ENCODE measurements at regions not wholly inside any gene's neighbourhood (a gene's known extent, or its start where the extent isn't known, plus 50 kb on each side); places are given as distances from the start of the nearest gene placed in this dataset.

DNA sequence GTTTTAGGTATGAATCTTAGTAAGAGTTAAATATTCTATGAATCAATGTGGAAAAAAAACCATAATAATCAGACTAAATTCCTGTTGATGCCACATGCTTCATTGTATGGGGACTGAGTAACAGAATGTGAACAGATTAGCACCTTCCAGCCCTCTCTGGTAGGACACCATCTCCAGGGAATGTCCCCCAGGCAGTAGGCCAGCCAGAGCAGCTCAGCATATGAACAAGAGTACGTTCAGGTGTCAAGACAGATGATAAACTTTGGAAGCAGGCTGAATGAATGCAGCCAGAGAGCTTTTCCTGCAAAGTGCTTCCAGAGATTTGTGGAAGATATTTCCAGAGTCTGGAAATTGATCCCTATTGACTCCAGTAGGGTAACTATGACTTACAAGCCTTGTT lies 204.4 kb downstream of the RPS29 start:
- TF ChIP-seq, protein P1, sequence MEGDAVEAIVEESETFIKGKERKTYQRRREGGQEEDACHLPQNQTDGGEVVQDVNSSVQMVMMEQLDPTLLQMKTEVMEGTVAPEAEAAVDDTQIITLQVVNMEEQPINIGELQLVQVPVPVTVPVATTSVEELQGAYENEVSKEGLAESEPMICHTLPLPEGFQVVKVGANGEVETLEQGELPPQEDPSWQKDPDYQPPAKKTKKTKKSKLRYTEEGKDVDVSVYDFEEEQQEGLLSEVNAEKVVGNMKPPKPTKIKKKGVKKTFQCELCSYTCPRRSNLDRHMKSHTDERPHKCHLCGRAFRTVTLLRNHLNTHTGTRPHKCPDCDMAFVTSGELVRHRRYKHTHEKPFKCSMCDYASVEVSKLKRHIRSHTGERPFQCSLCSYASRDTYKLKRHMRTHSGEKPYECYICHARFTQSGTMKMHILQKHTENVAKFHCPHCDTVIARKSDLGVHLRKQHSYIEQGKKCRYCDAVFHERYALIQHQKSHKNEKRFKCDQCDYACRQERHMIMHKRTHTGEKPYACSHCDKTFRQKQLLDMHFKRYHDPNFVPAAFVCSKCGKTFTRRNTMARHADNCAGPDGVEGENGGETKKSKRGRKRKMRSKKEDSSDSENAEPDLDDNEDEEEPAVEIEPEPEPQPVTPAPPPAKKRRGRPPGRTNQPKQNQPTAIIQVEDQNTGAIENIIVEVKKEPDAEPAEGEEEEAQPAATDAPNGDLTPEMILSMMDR (optimal IDR thresholded peaks at IDR 0.05 in 1 of 3, IDR thresholded peaks at IDR 0.05 in 1 of 3, conservative IDR thresholded peaks at IDR 0.05 in 1 of 3; ENCODE audit: extremely low read depth in 1 of 3, insufficient read depth in 2 of 3, low read length in 3 of 3) = no peak
- no peak for TF ChIP-seq EZH2 (IDR thresholded peaks at IDR 0.05; ENCODE audit: low read length)
